ENCODE measurements at regions not wholly inside any gene's neighbourhood (a gene's known extent, or its start where the extent isn't known, plus 50 kb on each side); places are given as distances from the start of the nearest gene placed in this dataset.

DNA sequence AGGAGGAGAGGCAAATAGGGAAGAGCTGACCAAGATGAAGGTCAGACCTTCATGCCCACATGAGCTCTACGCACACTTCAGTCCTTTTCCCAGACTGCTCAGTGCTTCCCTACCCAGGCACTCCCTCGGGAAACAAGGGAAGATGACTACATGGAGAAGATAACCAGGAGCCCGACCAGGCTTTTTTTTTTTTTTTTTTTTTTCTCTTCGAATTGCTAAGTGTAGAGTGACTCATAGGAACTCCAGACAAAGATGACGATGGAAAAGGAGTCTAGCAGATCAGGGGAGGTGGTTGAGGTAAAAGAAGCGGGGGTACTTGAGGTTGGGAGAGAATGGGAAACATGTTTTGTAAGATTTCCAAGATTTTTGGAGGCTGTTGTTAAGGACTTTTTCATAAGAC, 526.1 kb downstream of the BNC2 start:
- Mint-ChIP-seq H3K27me3 (ENCODE audit: low read depth) (no peaks in the 10 kb centered on the region), H3K27ac (no peak overlapping the region; a peak in 1 of 7 replicates), H3K36me3 (ENCODE audit: insufficient read depth in 1 of 3, low read depth in 3 of 3) (no peaks in the 10 kb centered on the region), H3K4me1 (peaks cover 11 to 14% of the 10 kb centered on the region in 2 experiments), H3K4me3 (no peak overlapping the region; a peak in 1 of 5 replicates), H3K9me3 (no peaks in the 10 kb centered on the region)
- Histone ChIP-seq H4K5ac (ENCODE audit: insufficient read length, low read depth, low read length) (no peak overlapping the region), H3K4ac (ENCODE audit: low read depth, low read length) (no peak overlapping the region), H3K9me3 (ENCODE audit: control insufficient read depth, low read depth, low read length) (no peaks in the 10 kb centered on the region), H3K4me2 (ENCODE audit: insufficient read depth, insufficient read length, low read length) (no peak overlapping the region), H2AK5ac (ENCODE audit: insufficient read length, low read length) (no peak overlapping the region), H3K4me1 (ENCODE audit: insufficient read depth, low read length) (no peaks in the 10 kb centered on the region), H3K27ac (ENCODE audit: insufficient read length, low read depth, low read length) (no peak overlapping the region), H2AFZ (ENCODE audit: low read length) (no peak overlapping the region), H2BK15ac (ENCODE audit: low read depth, low read length) (no peak overlapping the region), H3K23ac (ENCODE audit: insufficient read length, low read depth, low read length) (no peak overlapping the region), H3K79me2 (ENCODE audit: insufficient read depth, low read length) (no peaks in the 10 kb centered on the region), H3K14ac (ENCODE audit: insufficient read depth, low read length) (no peak overlapping the region), H3K18ac (ENCODE audit: insufficient read length, low read depth, low read length) (no peak overlapping the region), H2BK5ac (ENCODE audit: insufficient read length, low read length) (no peak overlapping the region), H3K27me3 (ENCODE audit: insufficient read depth, low read length) (no peaks in the 10 kb centered on the region), H4K20me1 (ENCODE audit: control insufficient read depth, insufficient read depth, insufficient read length) (no peaks in the 10 kb centered on the region), H4K8ac (replicated peaks; ENCODE audit: insufficient read length, low read depth, low read length) (no peak overlapping the region), H3K56ac (ENCODE audit: insufficient read length, low read depth, low read length) (no peak overlapping the region), H3K79me1 (ENCODE audit: insufficient read depth, low read depth, low read length, poor library complexity, severe bottlenecking) (no peaks in the 10 kb centered on the region), H2BK12ac (ENCODE audit: insufficient read length, low read depth, low read length) (no peak overlapping the region), H2BK20ac (ENCODE audit: low read depth, low read length, poor library complexity, severe bottlenecking) (no peak overlapping the region), H3T11ph (ENCODE audit: low read length) (no peak overlapping the region), H4K91ac (ENCODE audit: insufficient read length, low read depth, low read length) (no peak overlapping the region), H3K23me2 (ENCODE audit: insufficient read length, low read depth, low read length, poor library complexity, severe bottlenecking) (no peaks in the 10 kb centered on the region), H2BK120ac (ENCODE audit: low read depth, low read length, poor library complexity, severe bottlenecking) (no peak overlapping the region), H3K9ac (ENCODE audit: extremely low read depth, insufficient read length, low read length) (no peak overlapping the region)
- DNase-seq: no peak
- WGBS (ENCODE audit: extremely low coverage, insufficient read length, low lambda C conversion rate): no CpG with 5 or more reads among the region's 6 CpGs
- no peak for TF ChIP-seq CTCF (conservative IDR thresholded peaks at IDR 0.05)
